MM.1S (cell line): ENCODE measurements at regions not wholly inside any gene's neighbourhood (a gene's known extent, or its start where the extent isn't known, plus 50 kb on each side); places are given as distances from the start of the nearest gene placed in this dataset.

Source experiments
- EZH2 ChIP-seq: fragments of 300-600 bp; sonication (generic); optimal IDR thresholded peaks from 2 replicates; pipeline ENCODE3; 2017; ENCODE audit warnings: low read depth, mild to moderate bottlenecking, antibody characterized with exemption, low read length, mixed read lengths
- EZH2phosphoT487 ChIP-seq: fragments of 300-600 bp; sonication (generic); IDR thresholded peaks from 2 replicates; pipeline ENCODE4 v1.6.1; 2018; ENCODE audit warnings: antibody characterized with exemption, low read length
- TF ChIP-seq, protein P1 (sequence below): fragments of 300-600 bp; sonication (generic); IDR thresholded peaks from 2 replicates; pipeline ENCODE4 v1.5.1; 2016; ENCODE audit warnings: antibody characterized with exemption, low read length, mixed read lengths

DNA sequence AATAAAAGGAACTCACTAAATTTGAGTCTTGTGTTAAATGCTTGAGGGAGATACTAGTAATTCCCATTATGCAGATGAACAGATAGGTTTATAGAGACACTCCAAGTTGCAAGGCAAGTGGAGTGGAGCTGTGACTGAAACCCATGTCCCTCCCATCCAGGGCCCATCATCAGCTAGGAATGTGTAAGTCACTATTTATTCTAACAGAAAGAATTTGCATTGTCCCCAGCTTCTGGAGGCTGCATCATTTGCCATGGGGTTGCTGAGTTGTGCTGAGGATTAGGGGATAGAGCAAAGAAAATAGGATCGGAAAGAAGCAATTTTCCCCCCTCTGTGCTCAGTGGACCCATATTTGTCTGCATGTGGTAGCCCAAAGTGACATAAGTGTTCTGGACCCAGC is 197.4 kb upstream of the RGMA start:
- TF ChIP-seq, protein P1, sequence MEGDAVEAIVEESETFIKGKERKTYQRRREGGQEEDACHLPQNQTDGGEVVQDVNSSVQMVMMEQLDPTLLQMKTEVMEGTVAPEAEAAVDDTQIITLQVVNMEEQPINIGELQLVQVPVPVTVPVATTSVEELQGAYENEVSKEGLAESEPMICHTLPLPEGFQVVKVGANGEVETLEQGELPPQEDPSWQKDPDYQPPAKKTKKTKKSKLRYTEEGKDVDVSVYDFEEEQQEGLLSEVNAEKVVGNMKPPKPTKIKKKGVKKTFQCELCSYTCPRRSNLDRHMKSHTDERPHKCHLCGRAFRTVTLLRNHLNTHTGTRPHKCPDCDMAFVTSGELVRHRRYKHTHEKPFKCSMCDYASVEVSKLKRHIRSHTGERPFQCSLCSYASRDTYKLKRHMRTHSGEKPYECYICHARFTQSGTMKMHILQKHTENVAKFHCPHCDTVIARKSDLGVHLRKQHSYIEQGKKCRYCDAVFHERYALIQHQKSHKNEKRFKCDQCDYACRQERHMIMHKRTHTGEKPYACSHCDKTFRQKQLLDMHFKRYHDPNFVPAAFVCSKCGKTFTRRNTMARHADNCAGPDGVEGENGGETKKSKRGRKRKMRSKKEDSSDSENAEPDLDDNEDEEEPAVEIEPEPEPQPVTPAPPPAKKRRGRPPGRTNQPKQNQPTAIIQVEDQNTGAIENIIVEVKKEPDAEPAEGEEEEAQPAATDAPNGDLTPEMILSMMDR = no peak
- TF ChIP-seq EZH2phosphoT487 (no peak), EZH2 (no peak)
